ENCODE measurements at regions not wholly inside any gene's neighbourhood (a gene's known extent, or its start where the extent isn't known, plus 50 kb on each side); places are given as distances from the start of the nearest gene placed in this dataset.

DNA sequence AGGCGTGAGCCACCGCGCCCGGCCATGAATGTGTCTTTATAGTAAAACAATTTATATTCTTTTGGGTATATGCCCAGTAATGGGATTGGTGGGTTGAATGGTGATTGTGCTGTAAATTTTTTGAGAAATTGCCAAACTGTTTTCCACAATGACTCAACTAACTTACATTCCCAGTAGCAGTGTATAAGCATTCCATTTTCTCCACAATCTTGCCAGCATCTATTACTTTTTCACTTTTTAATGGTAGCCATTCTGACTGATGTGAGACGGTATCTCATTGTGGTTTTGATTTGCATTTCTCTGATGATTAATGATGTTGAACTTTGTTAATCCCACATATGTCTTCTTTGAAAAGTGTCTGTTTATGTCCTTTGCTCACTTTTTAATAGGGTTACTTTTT is 1187.9 kb downstream of the XPNPEP1 start:
- Histone ChIP-seq H3K27ac (no peak overlapping the region), H3K9me3 (no peaks in the 10 kb centered on the region), H3K27me3 (no peaks in the 10 kb centered on the region), H3K36me3 (no peaks in the 10 kb centered on the region), H3K9ac (ENCODE audit: low read depth in 2 of 2, low read length in 2 of 2) (no peak overlapping the region), H3K4me3 (no peak overlapping the region), H3K4me1 (no peaks in the 10 kb centered on the region)
- TF ChIP-seq, protein P1, sequence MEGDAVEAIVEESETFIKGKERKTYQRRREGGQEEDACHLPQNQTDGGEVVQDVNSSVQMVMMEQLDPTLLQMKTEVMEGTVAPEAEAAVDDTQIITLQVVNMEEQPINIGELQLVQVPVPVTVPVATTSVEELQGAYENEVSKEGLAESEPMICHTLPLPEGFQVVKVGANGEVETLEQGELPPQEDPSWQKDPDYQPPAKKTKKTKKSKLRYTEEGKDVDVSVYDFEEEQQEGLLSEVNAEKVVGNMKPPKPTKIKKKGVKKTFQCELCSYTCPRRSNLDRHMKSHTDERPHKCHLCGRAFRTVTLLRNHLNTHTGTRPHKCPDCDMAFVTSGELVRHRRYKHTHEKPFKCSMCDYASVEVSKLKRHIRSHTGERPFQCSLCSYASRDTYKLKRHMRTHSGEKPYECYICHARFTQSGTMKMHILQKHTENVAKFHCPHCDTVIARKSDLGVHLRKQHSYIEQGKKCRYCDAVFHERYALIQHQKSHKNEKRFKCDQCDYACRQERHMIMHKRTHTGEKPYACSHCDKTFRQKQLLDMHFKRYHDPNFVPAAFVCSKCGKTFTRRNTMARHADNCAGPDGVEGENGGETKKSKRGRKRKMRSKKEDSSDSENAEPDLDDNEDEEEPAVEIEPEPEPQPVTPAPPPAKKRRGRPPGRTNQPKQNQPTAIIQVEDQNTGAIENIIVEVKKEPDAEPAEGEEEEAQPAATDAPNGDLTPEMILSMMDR (IDR thresholded peaks at IDR 0.05): no peak
- no peak for DNase-seq
- intact Hi-C loops (cut with DNase I): no loop called here

- no peaks in the 10 kb centered on the region for H3K4me1 ChIP-seq
- no peak overlapping the region for H3K9ac ChIP-seq (ENCODE audit: low read depth in 2 of 2, low read length in 2 of 2)
- H3K36me3 ChIP-seq: no peaks in the 10 kb centered on the region
- no peaks in the 10 kb centered on the region for H3K27me3 ChIP-seq
- no peak overlapping the region for H3K4me3 ChIP-seq
- no peak for DNase-seq
- TF ChIP-seq, protein P1 (IDR thresholded peaks at IDR 0.05): no peak
- H3K27ac ChIP-seq: no peak overlapping the region
- H3K9me3 ChIP-seq: no peaks in the 10 kb centered on the region
- intact Hi-C loops (cut with DNase I): no loop called here
These were observed 1201.4 kb downstream of the XPNPEP1 start for GRCh38 chr10:108721874-108722273.

DNA sequence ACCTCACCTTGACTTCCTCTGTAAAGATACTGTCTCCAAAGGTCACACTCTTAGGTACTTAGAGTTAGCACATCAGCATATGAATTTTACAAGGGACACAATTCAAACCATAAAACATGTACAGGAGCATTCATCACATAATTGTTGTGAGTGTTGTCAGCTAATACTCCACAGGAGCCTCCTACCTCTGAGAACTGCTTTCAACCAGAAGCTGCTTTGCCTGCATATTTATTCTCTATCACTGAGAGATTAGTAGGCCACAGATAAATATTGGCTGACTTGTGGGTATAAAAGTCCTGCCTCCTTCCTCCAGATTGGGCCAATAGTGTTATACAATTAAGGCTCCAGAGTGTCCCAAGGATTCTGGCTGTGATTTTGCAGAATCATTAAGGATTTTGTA is 1207.0 kb downstream of the XPNPEP1 start:
- intact Hi-C loops (cut with DNase I): no loop called here
- TF ChIP-seq, protein P1 (IDR thresholded peaks at IDR 0.05): no peak
- Histone ChIP-seq H3K27ac (no peak overlapping the region), H3K27me3 (no peaks in the 10 kb centered on the region), H3K4me1 (no peaks in the 10 kb centered on the region), H3K9me3 (no peaks in the 10 kb centered on the region), H3K36me3 (no peaks in the 10 kb centered on the region), H3K9ac (ENCODE audit: low read depth in 2 of 2, low read length in 2 of 2) (no peak overlapping the region), H3K4me3 (no peak overlapping the region)
- DNase-seq: no peak

- Histone ChIP-seq H3K9me3 (no peaks in the 10 kb centered on the region), H3K27me3 (no peaks in the 10 kb centered on the region), H3K9ac (ENCODE audit: low read depth in 2 of 2, low read length in 2 of 2) (no peak overlapping the region), H3K4me1 (no peaks in the 10 kb centered on the region), H3K4me3 (no peak overlapping the region), H3K27ac (no peak overlapping the region), H3K36me3 (no peaks in the 10 kb centered on the region)
- intact Hi-C loops (cut with DNase I): no loop called here
- DNase-seq: no peak
- TF ChIP-seq, protein P1 (IDR thresholded peaks at IDR 0.05): no peak
These were observed 1213.2 kb downstream of the XPNPEP1 start for GRCh38 chr10:108709927-108710722.

- H3K27me3 ChIP-seq: no peaks in the 10 kb centered on the region
- no peak overlapping the region for H3K27ac ChIP-seq
- no peak overlapping the region for H3K9ac ChIP-seq (ENCODE audit: low read depth in 2 of 2, low read length in 2 of 2)
- H3K9me3 ChIP-seq: no peaks in the 10 kb centered on the region
- intact Hi-C loops (cut with DNase I): no loop called here
- H3K4me3 ChIP-seq: no peak overlapping the region
- DNase-seq: no peak
- no peaks in the 10 kb centered on the region for H3K4me1 ChIP-seq
- TF ChIP-seq, protein P1 (IDR thresholded peaks at IDR 0.05): no peak
- no peaks in the 10 kb centered on the region for H3K36me3 ChIP-seq
These were observed 1214.9 kb downstream of the XPNPEP1 start for GRCh38 chr10:108708363-108708762.

Measured in colonic mucosa (tissue), 4 donors.